ENCODE measurements at regions not wholly inside any gene's neighbourhood (a gene's known extent, or its start where the extent isn't known, plus 50 kb on each side); places are given as distances from the start of the nearest gene placed in this dataset.

DNA sequence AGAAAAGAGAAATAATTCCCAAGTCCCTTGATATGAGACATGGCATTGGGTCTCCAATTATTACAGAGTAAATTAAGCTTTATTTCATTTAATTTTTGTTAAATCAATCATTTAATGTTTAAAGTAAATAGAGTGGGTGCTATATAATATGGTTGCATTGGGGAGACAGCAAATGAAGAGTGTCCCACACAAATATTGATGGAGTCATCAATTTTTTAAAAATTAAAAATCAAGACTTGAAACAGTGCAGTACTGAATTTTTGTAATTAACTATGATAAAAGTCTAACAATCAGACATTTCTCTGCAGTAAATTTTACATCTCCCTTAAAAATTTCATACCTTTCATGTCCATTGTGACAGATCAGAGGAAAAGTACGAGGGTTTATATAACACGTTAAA is 193.9 kb upstream of the ID4 start:
- TF ChIP-seq TAF1 (IDR thresholded peaks at IDR 0.05; ENCODE audit: low read depth) (no peak), RAD21 (IDR thresholded peaks at IDR 0.05; ENCODE audit: low read depth) (no peak), CREB1 (IDR thresholded peaks at IDR 0.05; ENCODE audit: low read depth) (no peak), YY1 (IDR thresholded peaks at IDR 0.05; ENCODE audit: low read depth) (no peak), CEBPB (IDR thresholded peaks at IDR 0.05) (no peak), FOXM1 (IDR thresholded peaks at IDR 0.05; ENCODE audit: borderline replicate concordance, low read depth) (no peak), TCF12 (IDR thresholded peaks at IDR 0.05; ENCODE audit: low read depth) (no peak), EP300 (IDR thresholded peaks at IDR 0.05; ENCODE audit: borderline replicate concordance) (no peak)
- TF ChIP-seq, protein P1, sequence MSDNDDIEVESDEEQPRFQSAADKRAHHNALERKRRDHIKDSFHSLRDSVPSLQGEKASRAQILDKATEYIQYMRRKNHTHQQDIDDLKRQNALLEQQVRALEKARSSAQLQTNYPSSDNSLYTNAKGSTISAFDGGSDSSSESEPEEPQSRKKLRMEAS (IDR thresholded peaks at IDR 0.05) = no peak
- TF ChIP-seq, protein P2, sequence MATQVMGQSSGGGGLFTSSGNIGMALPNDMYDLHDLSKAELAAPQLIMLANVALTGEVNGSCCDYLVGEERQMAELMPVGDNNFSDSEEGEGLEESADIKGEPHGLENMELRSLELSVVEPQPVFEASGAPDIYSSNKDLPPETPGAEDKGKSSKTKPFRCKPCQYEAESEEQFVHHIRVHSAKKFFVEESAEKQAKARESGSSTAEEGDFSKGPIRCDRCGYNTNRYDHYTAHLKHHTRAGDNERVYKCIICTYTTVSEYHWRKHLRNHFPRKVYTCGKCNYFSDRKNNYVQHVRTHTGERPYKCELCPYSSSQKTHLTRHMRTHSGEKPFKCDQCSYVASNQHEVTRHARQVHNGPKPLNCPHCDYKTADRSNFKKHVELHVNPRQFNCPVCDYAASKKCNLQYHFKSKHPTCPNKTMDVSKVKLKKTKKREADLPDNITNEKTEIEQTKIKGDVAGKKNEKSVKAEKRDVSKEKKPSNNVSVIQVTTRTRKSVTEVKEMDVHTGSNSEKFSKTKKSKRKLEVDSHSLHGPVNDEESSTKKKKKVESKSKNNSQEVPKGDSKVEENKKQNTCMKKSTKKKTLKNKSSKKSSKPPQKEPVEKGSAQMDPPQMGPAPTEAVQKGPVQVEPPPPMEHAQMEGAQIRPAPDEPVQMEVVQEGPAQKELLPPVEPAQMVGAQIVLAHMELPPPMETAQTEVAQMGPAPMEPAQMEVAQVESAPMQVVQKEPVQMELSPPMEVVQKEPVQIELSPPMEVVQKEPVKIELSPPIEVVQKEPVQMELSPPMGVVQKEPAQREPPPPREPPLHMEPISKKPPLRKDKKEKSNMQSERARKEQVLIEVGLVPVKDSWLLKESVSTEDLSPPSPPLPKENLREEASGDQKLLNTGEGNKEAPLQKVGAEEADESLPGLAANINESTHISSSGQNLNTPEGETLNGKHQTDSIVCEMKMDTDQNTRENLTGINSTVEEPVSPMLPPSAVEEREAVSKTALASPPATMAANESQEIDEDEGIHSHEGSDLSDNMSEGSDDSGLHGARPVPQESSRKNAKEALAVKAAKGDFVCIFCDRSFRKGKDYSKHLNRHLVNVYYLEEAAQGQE (IDR thresholded peaks at IDR 0.05; ENCODE audit: low read depth) = no peak
